GM18873 (cell line): ENCODE measurements at regions not wholly inside any gene's neighbourhood (a gene's known extent, or its start where the extent isn't known, plus 50 kb on each side); places are given as distances from the start of the nearest gene placed in this dataset.
A peak's percentile ranks its signal among the peaks of the same experiment; 100 is the strongest.
"Not testable (repeated sequence)": the region's sequence is repeated elsewhere in the genome, so short reads cannot be mapped to it uniquely, and the experiment has no call there.

ENCODE experiments used
- ATAC-seq: cut with Tn5 transposase; IDR thresholded peaks from one replicate; pipeline ENCODE4 v1.9.1; 2021; ENCODE audit warnings: mild to moderate bottlenecking, moderate library complexity, moderate number of reproducible peaks; ENCODE audit not compliant: unreplicated experiment, low FRiP score

DNA sequence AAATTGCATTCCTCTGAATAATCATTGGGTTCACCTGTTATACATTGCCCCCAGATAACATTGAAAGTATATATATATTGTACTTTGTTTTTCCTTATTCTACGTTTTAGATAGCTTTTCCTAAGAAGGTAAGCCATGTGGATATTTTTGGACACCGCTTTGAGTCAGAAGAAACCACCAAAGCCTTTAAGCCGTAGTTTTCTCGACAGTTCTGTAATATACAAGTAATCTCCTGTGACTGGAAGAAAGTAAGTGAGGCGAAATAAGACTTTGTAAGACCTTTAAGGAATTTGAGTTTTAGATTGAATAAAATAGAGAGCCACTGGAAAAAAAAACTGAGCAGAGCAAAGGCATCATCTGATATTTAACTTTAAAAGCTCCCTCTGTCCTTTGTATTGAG lies 1092.0 kb downstream of the DIPK2A start:
- no peak for ATAC-seq

DNA sequence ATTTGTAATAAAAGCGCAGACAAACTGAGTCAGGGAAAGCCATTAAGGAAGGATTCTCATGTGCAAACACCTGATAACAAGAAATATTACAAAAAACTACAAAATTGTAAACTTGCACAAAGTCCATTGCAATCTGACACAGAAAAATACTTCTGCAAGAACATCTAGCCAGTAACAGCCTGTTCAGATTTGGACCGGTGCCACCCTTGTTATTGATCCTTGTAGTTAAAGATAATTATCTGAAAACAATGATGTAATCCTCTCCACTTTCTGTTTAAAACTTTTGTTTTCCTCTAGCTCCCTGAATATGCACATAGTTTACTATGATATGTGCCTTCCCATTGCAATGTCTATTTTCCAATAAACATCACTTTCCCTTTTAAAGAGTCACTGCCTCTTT lies 1090.2 kb downstream of the PLOD2 start:
- no peak for ATAC-seq

DNA sequence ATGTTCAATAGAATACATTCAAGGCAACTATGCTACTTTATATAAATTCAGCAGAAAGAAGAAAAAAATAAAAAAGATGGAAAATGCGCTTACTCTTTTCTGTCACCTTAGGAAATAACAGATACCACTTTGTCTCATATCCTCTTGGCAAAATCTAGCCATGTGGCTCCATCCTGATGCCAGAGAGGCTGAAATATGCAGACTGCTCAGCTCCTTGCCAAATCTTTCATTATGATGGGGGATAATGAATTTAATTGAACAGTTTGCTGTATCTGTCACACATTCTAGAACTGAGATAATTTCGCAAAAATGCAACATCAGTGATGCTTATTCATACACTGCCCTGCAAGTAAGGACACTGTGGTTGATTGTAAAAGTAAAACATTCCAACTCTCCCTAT lies 1081.5 kb downstream of the PLOD2 start:
- no peak for ATAC-seq

DNA sequence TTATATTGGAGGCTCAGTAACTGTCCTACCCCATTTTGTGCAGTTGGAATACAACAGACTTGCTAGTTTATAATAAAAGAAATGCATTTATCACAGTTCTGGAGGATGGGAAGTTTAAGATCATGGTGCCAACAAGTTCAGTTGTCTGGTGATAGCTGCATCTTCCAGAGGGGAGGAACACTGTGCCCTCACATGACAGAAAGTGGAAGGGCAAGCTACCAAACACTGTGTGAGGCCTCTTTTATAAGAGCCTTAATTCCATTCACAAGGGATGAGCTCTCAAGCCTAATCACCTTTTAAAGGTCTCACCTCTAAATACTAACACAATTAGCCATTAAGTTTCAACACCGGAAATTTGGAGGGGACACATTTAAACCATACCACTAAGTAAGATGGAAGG lies 1073.9 kb downstream of the PLOD2 start:
- no peak for ATAC-seq

DNA sequence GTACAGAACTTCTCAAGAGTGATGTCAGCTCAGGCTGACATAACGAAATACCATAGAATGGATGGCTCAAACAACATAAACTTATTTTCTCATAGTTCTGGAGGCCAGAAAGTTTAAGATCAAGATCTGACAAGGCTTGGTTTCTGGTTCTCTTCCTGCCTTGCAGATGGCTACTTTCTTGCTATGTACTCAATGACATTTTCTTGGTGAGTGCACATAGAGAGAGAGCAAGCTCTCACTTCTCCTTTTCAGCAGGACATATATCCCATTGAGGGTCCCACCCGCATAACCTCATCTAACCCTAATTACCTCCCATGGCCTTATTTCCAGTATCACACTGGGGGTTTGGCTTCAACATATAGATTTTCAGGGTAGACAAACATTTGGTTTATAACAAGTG lies 1072.1 kb downstream of the PLOD2 start:
- no peak for ATAC-seq

DNA sequence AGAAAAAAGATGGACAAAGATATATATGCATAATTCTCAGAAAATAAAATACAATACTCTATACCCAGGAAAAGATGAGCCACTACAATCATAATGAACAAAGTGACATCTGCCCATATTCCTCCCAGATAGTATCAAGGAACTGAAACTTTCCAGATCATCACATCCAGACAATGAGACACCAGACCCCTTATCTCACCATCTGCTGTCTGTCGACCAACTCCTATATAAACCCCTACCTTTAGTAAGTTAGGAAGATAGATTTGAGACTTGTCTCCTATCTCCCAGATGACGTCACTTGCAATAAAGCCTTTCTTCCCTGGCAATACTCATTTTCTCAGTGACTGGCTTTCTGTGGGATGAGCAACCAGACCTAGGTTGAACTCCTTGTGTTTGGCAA lies 1071.6 kb downstream of the PLOD2 start:
- ATAC-seq: no peak

DNA sequence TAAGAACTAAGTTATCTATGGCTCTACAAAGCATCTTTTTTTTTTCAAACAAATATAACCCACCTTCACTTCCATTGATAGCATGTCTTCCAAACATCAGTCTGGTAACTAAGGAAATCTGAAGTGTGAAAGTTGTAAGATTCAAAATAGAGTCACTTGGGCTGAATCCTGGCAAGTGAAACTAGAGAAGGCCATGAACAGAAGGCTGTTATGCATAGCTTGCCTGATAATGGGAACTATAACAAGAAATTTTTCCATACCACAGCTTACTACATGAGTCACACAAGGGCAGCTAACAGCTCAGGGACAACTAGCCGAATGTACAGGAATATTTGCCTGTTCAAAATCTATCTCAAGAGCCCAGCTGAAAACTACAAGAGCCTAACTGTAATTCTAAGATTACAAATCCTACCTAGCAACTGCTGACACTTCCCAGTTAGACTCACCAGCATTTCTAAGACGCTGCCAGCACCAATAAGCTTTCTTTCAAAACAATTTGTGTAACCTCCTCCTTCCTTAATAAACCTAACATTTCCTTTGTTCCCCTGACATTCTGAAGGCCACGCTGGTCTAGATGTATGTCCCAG lies 1066.5 kb downstream of the PLOD2 start:
- ATAC-seq: peak; percentile 82

DNA sequence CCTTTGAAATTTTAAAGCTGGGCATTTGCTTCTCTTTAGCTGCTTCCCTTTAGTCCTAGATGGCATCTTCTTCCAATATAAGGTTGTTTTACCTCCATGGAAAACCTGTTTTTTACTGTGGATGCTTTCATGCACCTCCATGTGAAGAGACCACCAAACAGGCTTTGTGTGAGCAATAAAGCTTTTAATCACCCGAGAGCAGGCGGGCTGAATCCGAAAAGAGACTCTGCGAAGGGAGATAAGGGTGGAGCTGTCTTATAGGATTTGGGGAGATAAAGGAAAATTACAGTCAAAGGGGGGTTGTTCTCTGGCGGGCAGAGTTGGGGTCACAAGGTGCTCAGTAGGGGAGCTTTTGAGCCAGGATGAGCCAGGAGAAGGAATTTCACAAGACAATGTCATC lies 1049.8 kb downstream of the PLOD2 start:
- ATAC-seq: not testable (repeated sequence)

DNA sequence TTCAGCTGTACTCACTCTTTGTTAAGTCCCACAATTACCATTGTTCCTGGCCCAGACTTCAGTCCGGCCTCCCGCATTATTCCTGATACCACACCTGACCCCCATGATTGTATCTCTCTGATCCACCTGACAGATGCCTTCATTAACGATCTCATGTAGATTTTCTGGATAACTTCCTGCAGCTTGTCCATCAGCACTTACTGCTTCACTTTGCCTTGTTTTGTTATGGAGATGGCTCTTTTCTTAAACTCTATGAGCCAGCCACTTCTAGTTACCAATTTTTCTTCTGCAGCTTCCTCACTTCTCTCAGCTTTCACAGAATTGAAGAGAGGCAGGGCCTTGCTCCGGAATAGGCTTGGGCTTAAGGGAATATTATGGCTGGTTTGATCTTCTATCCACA lies 1044.2 kb downstream of the PLOD2 start:
- ATAC-seq: no peak

DNA sequence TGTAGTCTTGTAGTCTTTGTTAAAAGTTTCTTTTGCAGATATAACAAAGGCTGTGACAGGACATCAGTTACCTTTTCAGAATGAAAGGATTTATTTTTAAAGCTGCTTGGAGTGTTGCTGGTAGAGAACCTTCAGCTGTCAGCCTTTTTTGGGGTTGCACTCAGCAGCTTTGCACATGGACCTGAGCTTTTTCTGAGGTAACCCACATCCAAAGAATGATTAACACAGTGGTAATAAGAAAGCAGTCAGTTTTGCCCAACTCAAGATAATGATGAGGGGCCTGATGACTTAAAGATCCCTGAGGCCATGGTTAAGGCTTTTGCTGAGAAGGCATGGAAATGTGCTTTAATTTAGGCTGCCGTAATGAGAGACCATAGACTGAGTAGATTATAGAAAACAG lies 1042.7 kb downstream of the PLOD2 start:
- peak; percentile 83 for ATAC-seq

DNA sequence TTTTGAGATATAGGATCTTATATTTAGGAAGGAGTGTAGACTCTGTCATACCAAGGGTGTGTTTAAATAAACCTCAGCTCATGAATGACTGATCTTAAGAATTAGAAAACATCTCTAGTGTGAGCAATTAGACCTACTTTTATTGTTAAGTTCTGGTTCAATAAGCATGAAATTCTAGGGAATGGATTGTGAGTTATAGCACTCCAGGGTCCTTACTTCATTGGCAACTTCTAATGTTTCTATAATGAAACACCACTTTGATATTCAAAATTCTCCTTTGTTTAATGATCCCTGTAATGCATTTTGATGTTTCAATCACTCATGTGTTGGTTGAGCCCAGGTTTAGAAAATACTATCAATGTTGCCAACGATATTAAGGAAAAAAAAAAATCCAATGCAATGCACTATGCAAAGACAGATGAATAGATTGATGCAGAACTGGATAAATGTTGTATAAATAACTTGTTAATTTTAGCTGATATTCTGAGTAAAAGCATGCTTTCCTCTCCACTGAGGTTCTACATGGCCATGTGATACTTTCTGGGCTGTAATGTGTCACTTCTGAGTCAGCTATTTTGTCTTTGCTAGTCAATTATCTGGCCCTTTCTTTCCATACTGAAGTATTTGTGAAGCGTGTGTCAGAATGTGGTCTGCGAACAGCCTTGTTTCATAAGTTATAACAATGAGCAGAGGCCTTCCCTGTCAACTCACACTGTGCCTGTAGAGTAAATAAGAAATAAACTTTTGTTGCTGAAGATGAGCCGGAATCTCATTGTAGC lies 1035.9 kb downstream of the PLOD2 start:
- ATAC-seq: no peak

DNA sequence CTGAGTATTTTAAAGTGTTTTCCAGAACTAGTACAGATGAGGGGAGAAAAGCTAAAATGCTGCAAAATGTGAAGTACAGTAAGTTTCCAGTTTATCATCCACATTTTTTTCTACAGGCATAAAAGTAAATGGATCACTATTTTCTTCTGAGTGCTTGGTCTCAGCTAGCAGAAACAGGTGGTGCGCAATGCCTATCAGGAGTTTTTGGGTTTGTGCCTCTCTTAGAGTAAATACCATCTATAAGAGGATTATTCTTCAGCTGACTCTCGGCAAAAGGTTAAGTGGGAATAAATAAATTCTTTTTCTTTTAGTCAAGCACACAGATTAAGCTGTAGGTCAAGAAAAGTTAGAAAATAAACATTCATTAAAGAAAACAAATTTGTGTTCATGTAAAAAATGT lies 1027.7 kb downstream of the PLOD2 start:
- ATAC-seq: no peak

DNA sequence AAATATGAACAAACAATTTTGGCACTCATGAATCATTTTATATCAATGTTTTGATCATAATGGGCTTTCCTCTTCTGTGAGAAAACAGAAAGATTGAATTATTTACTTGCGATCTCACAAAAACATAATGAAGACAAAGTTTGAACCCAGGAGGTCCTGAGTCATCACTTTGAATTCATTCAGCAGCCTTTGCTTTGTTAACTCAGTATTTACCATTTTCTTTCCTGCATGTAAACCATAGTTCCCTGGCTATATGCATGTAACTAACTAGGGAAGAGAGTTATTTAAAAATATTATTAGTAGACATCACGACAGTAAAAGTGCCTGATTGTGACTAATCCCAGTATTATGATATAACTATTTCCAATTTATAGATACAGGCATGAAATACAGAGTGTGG lies 1026.2 kb downstream of the PLOD2 start:
- ATAC-seq: no peak

DNA sequence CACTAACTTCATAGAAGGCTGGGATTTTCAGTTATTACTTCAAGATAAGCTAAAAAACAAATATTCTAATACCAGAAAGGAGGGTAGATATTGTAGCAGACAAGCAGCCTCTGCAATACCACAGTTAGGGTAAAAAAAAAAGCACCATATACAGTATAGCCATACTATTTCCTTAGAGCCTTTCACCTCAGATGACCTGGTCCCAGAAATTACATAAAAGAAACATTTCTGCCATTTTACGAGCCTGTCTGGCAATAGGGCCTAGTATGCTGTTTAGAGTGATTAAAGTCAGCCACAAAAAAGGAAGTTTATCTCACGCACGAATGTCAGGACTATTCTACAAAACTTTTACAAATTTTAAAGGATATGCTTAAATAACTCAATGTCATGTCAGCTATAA lies 1016.6 kb downstream of the PLOD2 start:
- ATAC-seq: no peak

DNA sequence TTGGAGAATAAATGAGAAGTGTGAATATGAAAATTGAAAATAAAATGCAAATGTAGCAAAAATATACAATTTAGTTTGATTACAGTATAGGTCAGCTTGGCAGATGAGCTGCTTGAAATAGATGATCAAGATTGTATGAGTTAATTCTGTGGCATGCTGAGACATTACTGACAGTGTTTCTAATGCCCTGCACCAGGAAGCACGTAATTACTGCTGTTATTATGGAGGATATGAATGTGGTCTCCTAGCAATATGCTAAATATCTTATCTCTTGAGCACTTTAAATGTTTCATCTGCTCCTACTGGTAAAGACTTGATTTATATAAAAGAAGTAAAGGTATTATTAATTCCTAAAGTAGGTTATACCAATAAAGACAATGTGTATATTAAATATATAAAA lies 1015.5 kb downstream of the PLOD2 start:
- no peak for ATAC-seq

DNA sequence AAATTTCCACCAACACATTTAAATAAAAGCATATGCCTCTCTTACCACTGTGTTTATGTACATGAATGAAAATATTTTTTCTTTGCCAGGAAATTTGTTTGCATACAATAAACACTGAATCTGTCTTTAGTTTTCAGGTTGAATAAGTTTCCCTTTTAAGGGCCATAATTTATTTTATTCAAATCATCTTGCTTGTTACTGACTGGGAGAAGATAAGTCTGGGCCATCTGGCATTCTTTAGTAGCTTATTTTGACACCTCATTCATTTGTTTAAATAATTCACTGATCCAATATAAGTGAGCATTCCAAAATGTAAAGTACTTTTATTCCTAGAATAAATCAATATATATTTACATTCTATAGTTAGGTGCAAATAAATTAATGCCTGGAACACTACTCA lies 1001.3 kb downstream of the PLOD2 start:
- no peak for ATAC-seq

DNA sequence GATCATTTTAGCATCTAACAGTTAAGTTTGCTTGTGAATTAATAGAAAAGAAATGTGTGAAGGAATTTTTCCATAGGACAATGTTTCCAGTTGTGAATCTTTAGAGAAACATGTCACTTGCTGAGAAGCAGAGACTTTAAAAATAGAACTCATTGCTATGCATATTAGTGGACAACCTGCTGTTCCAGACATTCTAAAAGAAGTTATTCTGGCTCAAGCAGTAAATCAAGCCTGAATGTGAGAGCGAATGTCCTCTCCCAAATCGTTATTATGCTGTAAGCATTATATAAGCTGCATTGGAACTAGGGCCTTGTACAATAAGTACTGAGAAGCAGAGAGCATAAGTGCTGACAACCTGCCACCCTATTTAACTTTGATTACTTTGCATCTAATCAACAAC lies 990.9 kb downstream of the PLOD2 start:
- ATAC-seq: no peak

DNA sequence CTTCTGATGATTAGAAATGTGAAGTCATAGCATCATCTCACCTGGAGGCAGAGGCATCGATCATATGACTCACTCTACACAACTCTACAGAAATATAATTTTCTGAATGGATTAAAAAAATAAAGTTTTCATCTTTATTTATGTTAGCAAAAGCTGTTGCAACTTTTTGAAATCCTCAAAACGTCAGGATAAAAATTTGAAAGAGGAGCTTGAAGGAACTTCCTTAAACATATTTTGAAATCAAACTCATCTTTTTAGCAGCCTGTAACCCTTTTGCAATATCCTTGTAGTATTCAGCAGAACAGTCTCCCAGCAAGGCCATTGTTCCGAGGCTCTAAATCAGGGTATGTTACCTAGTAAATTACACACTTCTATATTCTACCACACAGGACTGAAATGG lies 985.4 kb downstream of the PLOD2 start:
- no peak for ATAC-seq

DNA sequence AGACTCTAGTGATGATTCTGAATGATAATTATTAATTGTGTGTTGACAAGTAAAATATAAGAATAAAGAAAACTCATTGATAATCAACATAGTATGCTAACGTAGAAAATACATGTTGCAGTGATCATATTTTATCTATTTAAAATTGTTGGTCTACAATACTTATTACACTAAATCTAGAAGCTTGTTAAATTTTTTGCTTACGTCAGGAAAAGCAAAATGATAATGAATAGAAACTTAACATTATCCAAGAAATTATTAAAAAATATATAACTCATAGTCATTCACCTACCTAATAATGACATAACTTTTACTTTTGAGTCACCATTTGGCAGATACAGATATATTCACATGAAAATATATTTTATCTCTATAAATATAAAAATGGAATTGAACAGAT lies 984.1 kb downstream of the PLOD2 start:
- ATAC-seq: no peak

DNA sequence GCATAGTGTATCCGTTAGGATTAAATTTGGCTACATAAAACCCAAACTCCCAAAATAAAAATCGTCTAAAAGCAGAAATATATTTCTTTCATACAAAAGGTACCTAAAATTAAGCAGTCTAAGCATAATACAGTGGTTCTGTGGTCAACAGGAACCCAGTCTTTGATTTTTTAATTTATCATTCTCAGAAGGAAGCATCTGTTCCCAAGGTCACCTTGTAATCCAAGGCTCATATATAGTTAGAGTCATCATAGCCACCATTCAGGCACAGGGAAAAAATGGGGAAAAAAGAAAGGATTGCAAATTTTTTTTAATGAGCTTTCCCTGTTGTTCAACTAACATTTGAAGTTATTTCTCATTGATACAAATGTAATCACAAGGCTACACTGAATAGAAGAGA lies 983.2 kb downstream of the PLOD2 start:
- no peak for ATAC-seq

DNA sequence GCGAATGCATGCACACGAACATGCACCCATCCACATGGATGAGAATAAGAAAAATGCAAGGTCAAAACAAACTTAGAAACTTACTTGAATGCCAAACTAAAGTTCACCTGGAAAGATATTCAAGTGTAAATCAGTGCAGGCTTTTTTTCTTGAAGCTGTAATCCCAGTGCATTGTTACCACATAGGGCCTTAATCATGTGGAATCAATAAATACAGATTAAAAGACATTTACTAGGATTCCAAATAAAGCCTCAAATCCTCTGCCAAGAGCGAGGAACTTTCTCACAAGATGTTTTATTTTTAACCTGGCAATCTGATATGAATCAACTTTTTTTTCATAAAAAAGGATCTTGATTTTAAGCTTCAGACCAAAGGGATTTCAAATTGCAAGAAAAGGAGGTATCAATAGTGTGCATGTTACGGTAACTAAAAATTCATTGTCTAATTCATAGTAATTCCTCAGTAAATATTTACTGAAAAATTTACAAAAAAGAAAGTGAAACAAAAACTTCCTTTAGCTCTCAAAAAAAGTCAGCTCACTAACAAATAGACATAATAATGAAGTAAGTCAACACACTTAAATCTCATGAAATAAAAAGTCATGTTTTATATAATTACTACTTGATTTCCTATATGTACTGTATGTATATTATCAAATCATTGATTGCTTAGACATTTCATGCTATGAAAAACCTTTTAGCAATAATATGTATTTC lies 978.6 kb downstream of the PLOD2 start:
- no peak for ATAC-seq

DNA sequence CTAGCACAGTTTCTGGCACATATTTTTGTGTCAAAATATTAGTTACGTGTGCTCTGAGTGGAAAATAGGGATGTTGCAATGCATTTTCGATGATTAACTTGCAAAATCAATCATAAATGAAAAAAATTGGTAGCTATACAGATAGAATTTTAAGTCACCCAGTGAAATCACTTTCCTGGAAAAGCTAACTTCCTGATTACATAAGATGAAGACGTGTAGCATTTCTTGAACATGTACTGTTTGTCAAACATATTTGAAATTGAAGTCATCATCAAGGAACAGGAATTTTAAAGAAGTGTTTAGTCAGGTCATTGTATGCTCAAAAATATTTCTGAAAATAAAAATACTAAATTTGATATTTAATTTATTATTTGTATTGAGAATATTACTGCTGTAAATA lies 977.7 kb downstream of the PLOD2 start:
- no peak for ATAC-seq
